ENCODE measurements at regions not wholly inside any gene's neighbourhood (a gene's known extent, or its start where the extent isn't known, plus 50 kb on each side); places are given as distances from the start of the nearest gene placed in this dataset.

DNA sequence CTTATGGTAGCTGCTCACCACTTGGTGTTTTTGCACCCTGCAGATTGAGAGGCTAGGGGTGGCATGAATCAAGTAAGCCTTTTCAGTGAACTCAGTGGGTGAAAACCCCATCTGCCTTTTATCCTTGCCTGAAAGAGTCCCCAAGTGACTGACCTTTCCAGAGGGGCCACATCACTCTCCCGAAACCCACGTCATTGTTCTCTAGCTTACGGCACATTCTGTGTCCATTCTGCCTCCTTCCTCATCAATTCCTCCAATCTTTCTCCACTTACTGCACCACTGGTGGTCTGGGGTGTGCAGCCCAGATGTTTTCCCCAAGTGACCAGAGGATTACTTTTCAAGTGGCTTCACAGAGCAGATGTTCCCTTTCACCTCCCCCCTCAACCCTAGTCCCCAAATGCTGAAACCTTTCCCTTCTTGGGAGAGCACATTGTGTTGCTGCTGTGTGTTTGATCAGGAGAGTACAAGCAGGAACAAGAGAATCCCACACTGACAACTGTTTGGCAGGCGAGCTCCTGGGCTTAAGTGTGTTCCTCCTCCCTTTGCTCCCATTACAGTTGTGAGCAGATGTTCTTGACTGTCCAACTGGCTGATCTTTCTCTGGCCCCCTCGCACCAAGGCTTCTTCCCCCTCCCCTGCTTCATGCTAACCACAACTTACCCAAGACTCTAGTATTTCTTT is 138.0 kb upstream of the IGF1 start:
- Mint-ChIP-seq H3K27ac (no peak overlapping the region), H3K4me3 (no peak overlapping the region), H3K9me3 (no peaks in the 10 kb centered on the region), H3K4me1 (no peaks in the 10 kb centered on the region), H3K36me3 (ENCODE audit: low read depth) (no peaks in the 10 kb centered on the region), H3K27me3 (ENCODE audit: low read depth, poor library complexity) (no peaks in the 10 kb centered on the region)
- DNase-seq: no peak
- TF ChIP-seq, protein P1, sequence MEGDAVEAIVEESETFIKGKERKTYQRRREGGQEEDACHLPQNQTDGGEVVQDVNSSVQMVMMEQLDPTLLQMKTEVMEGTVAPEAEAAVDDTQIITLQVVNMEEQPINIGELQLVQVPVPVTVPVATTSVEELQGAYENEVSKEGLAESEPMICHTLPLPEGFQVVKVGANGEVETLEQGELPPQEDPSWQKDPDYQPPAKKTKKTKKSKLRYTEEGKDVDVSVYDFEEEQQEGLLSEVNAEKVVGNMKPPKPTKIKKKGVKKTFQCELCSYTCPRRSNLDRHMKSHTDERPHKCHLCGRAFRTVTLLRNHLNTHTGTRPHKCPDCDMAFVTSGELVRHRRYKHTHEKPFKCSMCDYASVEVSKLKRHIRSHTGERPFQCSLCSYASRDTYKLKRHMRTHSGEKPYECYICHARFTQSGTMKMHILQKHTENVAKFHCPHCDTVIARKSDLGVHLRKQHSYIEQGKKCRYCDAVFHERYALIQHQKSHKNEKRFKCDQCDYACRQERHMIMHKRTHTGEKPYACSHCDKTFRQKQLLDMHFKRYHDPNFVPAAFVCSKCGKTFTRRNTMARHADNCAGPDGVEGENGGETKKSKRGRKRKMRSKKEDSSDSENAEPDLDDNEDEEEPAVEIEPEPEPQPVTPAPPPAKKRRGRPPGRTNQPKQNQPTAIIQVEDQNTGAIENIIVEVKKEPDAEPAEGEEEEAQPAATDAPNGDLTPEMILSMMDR (IDR thresholded peaks at IDR 0.05): no peak

DNA sequence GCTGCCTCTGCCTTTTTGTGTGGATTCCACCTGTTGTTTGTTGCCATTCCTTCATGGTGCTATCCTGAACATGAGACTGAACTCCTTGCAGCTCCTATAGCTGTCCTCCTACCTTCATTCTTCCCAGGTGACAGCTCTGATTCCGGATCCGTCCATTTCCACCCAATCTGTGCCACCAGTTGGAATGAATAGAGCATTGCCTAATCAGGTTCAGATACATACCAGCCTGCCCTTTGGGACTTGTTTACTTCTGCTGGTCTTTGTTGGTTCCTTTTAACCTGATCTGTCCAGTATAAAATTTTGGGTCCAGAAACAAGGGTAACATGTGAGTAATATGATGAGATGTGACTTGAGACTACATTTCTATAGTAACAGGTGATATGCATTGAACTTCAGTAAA is 136.3 kb upstream of the IGF1 start:
- Mint-ChIP-seq H3K36me3 (ENCODE audit: low read depth) (no peaks in the 10 kb centered on the region), H3K4me3 (no peak overlapping the region), H3K9me3 (no peaks in the 10 kb centered on the region), H3K27ac (no peak overlapping the region), H3K4me1 (no peaks in the 10 kb centered on the region), H3K27me3 (ENCODE audit: low read depth, poor library complexity) (no peaks in the 10 kb centered on the region)
- TF ChIP-seq, protein P1 (IDR thresholded peaks at IDR 0.05): no peak
- DNase-seq: no peak

DNA sequence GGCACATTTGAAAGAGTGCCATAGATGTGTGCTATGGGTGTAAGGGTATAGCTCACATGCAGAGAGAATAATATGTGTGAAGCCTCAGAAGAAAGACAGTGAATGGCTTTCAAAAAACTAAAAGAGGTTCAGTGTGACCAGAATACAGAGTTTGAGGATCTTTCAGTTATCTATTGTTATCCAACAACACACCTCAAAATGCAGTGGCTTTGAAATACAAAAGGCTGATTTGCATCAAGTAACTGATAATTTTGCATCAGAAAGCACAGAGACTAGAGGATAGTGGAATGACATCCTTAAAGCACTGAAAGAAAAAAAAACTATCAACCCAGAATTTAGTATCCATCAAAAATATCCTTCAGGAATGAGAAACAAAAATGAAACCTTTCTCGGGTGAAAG is 131.6 kb upstream of the IGF1 start:
- Mint-ChIP-seq H3K4me3 (no peak overlapping the region), H3K27ac (no peak overlapping the region), H3K27me3 (ENCODE audit: low read depth, poor library complexity) (peaks cover 4% of the 10 kb centered on the region), H3K9me3 (peaks cover 22% of the 10 kb centered on the region), H3K4me1 (no peaks in the 10 kb centered on the region), H3K36me3 (ENCODE audit: low read depth) (no peaks in the 10 kb centered on the region)
- TF ChIP-seq, protein P1 (IDR thresholded peaks at IDR 0.05): no peak
- DNase-seq: no peak

DNA sequence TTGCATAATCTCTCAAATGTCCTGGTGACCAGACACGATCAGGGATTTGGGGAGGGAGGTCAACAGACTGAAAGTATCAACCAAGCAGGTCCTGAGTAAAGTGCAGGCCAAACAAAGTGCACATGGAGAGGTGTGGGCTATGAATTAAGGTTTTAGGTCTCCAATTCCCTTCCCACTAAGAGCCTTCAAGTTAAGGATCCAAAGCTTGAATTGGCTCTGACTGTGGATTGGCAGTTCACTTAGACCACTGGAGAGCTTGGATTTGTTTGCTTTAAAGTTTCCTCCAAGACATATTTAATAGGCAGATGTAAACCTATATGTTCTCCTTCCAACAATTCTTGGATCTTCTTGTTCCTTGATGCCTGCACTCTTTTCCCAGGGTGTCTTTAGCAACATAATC is 129.6 kb upstream of the IGF1 start:
- Mint-ChIP-seq H3K27ac (no peak overlapping the region), H3K36me3 (ENCODE audit: low read depth) (no peaks in the 10 kb centered on the region), H3K4me3 (no peak overlapping the region), H3K9me3 (peaks cover 37% of the 10 kb centered on the region), H3K27me3 (ENCODE audit: low read depth, poor library complexity) (peaks cover 4% of the 10 kb centered on the region), H3K4me1 (no peaks in the 10 kb centered on the region)
- TF ChIP-seq, protein P1 (IDR thresholded peaks at IDR 0.05): no peak
- no peak for DNase-seq

DNA sequence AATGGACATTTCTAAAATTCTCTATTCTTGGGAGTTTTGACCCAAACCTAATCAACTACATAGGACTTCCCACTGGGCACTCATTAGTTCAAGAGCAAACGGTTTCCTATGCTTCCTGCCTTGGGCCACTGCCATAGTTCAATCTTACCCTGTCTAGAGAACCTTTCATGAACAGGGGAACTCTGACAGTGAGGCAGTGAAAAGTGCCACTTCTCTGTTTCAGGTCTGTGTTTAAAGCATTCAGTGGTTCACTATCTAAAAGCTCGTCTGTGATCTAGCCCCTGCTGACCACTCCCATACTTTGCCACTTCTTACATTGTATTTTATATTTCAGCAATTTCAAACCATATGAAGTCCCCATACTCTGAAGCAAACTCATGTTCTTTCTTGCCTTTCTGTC is 122.7 kb upstream of the IGF1 start:
- Mint-ChIP-seq H3K27ac (no peak overlapping the region), H3K4me3 (no peak overlapping the region), H3K36me3 (ENCODE audit: low read depth) (no peaks in the 10 kb centered on the region), H3K9me3 (peaks cover 26% of the 10 kb centered on the region), H3K4me1 (no peaks in the 10 kb centered on the region), H3K27me3 (ENCODE audit: low read depth, poor library complexity) (peaks cover 4% of the 10 kb centered on the region)
- DNase-seq: no peak
- TF ChIP-seq, protein P1 (IDR thresholded peaks at IDR 0.05): no peak

DNA sequence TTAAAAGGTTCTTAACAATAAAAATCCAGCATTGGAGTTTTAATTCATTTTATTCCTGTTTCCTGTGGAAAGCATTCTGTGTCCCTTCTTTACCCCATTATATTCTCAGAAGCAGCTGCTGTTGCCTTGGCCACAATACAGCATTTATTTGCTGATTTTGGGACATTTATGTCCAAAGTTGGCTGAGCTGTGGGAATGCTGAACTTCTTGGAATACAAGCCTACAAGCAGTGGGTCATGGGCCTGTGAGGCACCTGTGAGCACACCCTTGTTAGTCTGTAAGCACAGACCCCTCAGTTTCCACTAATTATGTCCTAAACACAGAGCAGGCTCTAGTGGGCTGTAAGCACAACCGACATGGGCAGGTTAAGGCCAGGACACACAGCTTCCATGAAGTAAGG is 122.2 kb upstream of the IGF1 start:
- no peaks in the 10 kb centered on the region for H3K4me1 Mint-ChIP-seq
- no peak overlapping the region for H3K27ac Mint-ChIP-seq
- no peak overlapping the region for H3K4me3 Mint-ChIP-seq
- TF ChIP-seq, protein P1 (IDR thresholded peaks at IDR 0.05): no peak
- DNase-seq: no peak
- H3K9me3 Mint-ChIP-seq: peaks cover 21% of the 10 kb centered on the region
- peaks cover 2% of the 10 kb centered on the region for H3K27me3 Mint-ChIP-seq (ENCODE audit: low read depth, poor library complexity)
- no peaks in the 10 kb centered on the region for H3K36me3 Mint-ChIP-seq (ENCODE audit: low read depth)
